ENCODE measurements at regions not wholly inside any gene's neighbourhood (a gene's known extent, or its start where the extent isn't known, plus 50 kb on each side); places are given as distances from the start of the nearest gene placed in this dataset.

- Histone ChIP-seq H3K27ac (no peak overlapping the region), H3K36me3 (no peaks in the 10 kb centered on the region), H3K4me1 (no peaks in the 10 kb centered on the region), H3K4me3 (no peak overlapping the region), H3K27me3 (no peaks in the 10 kb centered on the region), H3K9me3 (no peaks in the 10 kb centered on the region)
- DNase-seq, result no peak
- no peak for TF ChIP-seq POLR2A (IDR thresholded peaks at IDR 0.05)
- TF ChIP-seq, protein P1, sequence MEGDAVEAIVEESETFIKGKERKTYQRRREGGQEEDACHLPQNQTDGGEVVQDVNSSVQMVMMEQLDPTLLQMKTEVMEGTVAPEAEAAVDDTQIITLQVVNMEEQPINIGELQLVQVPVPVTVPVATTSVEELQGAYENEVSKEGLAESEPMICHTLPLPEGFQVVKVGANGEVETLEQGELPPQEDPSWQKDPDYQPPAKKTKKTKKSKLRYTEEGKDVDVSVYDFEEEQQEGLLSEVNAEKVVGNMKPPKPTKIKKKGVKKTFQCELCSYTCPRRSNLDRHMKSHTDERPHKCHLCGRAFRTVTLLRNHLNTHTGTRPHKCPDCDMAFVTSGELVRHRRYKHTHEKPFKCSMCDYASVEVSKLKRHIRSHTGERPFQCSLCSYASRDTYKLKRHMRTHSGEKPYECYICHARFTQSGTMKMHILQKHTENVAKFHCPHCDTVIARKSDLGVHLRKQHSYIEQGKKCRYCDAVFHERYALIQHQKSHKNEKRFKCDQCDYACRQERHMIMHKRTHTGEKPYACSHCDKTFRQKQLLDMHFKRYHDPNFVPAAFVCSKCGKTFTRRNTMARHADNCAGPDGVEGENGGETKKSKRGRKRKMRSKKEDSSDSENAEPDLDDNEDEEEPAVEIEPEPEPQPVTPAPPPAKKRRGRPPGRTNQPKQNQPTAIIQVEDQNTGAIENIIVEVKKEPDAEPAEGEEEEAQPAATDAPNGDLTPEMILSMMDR (IDR thresholded peaks at IDR 0.05), result no peak
- WGBS, 2 donors, result 86 to 88% methylated on average over 2 of the region's 2 CpGs
- intact Hi-C loops (cut with DNase I), result no loop called here
These were observed 299.8 kb upstream of the NR5A2 start for GRCh38 chr1:199727682-199728081.

- Histone ChIP-seq H3K4me1 (no peaks in the 10 kb centered on the region), H3K27me3 (no peaks in the 10 kb centered on the region), H3K9me3 (no peaks in the 10 kb centered on the region), H3K36me3 (no peaks in the 10 kb centered on the region), H3K27ac (no peak overlapping the region), H3K4me3 (no peak overlapping the region)
- 61 to 64% methylated on average over 2 of the region's 2 CpGs for WGBS, 2 donors
- DNase-seq, result no peak
- intact Hi-C loops (cut with DNase I), result no loop called here
- no peak for TF ChIP-seq POLR2A (IDR thresholded peaks at IDR 0.05)
- TF ChIP-seq, protein P1 (IDR thresholded peaks at IDR 0.05), result no peak
These were observed 299.2 kb upstream of the NR5A2 start for GRCh38 chr1:199728345-199728744.

GRCh38 chr1:199733125-199733524 lies 294.4 kb upstream of the NR5A2 start:
- intact Hi-C loops (cut with DNase I), result no loop called here
- WGBS, 2 donors, result 44 to 48% methylated on average over 2 of the region's 2 CpGs

GRCh38 chr1:199734186-199734585 lies 293.3 kb upstream of the NR5A2 start:
- Histone ChIP-seq H3K27ac (no peak overlapping the region), H3K27me3 (no peaks in the 10 kb centered on the region), H3K9me3 (no peaks in the 10 kb centered on the region), H3K4me3 (no peak overlapping the region), H3K4me1 (no peaks in the 10 kb centered on the region), H3K36me3 (no peaks in the 10 kb centered on the region)
- TF ChIP-seq, protein P1 (IDR thresholded peaks at IDR 0.05), result no peak
- no peak for TF ChIP-seq POLR2A (IDR thresholded peaks at IDR 0.05)
- 32 to 36% methylated on average over 5 of the region's 5 CpGs for WGBS, 2 donors
- no peak for DNase-seq
- intact Hi-C loops (cut with DNase I), result no loop called here

More at GRCh38 chr1:199733125-199733524, 294.4 kb upstream of the NR5A2 start:
- no peaks in the 10 kb centered on the region for H3K36me3 ChIP-seq
- no peak overlapping the region for H3K4me3 ChIP-seq
- no peak overlapping the region for H3K27ac ChIP-seq
- no peak for DNase-seq
- H3K9me3 ChIP-seq, result no peaks in the 10 kb centered on the region
- no peak for TF ChIP-seq POLR2A (IDR thresholded peaks at IDR 0.05)
- TF ChIP-seq, protein P1 (IDR thresholded peaks at IDR 0.05), result no peak
- H3K27me3 ChIP-seq, result no peaks in the 10 kb centered on the region
- no peaks in the 10 kb centered on the region for H3K4me1 ChIP-seq

DNA sequence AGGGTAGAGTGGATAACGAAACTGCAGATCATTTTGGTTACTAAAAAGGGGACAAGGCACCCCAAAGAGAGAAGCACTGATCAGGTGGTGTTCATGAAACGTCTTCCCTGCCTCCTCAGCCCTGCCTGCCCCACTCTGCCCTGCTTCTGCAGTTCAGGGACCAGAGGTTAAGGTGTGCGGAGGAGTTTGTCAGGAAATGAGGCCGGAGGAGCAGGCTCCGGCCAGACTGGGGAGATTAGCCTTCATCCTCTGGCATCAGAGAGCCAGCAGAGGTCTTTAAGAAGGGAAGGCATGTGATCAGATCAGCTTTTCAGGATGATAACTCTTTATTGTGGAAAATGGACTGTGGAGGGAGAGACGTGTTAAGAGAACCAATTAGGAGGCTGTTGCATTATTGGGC lies 291.9 kb upstream of the NR5A2 start:
- Histone ChIP-seq H3K4me3 (no peak overlapping the region), H3K4me1 (no peaks in the 10 kb centered on the region), H3K27ac (no peak overlapping the region), H3K36me3 (no peaks in the 10 kb centered on the region), H3K9me3 (no peaks in the 10 kb centered on the region), H3K27me3 (no peaks in the 10 kb centered on the region)
- DNase-seq, result no peak
- no peak for TF ChIP-seq POLR2A (IDR thresholded peaks at IDR 0.05)
- TF ChIP-seq, protein P1 (IDR thresholded peaks at IDR 0.05), result no peak
- 46 to 72% methylated on average over 6 of the region's 6 CpGs for WGBS, 2 donors
- intact Hi-C loops (cut with DNase I), result no loop called here
